ENCODE measurements at regions not wholly inside any gene's neighbourhood (a gene's known extent, or its start where the extent isn't known, plus 50 kb on each side); places are given as distances from the start of the nearest gene placed in this dataset.

DNA sequence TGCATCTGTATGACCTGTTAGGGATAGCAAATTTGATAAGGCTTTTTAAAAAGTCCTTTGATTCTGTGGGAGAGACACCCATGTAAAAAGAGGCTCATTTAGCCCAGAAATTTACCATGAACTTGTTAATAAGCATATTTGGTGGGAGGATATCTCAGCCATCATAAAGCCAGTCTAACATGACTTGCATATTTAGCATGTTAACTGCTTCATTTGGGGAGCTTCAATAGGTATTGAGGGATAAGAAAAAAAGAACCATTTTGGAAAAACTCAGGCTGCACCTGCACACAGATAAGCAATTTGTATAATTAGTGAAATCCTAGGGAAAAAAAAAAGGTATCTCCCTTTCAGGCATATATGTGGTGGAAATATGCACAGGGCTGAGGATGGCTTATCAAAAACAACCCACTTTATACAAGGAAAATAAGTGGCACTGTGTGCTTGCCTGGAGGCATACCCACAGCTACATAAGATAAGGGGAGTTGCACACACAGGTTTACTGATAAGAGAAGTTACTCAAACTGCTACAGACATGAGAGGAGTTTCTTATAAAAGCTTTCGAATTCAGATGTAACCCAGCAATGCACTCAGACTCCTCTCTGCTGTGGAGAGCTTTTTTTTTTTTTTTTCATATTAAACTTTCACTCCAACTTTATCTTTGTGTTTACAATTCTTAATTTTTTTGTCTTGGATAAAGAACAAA is 372.9 kb upstream of the RBMY1B start:
- DNase-seq (ENCODE audit: extremely low spot score, insufficient read length, low read depth), result no peak
- FAIRE-seq, result no peak

DNA sequence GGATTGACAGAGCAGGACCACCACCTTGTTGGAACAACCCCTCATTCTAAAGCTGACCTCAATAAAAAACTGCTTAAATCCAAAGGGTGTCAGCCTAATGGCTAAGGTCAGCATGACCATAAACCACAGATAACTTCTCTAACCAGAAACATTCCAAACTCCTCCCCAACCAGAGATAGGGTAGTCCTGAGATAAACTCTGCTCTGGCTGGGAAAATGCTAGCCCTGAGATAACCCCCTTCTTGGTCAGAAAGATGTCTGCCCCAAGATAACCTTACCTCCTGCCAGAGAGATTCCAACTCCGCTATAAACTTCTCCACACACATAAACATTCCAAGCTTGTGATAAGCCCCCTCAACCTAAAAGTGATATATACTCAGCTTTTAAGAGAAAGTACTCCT is 364.8 kb upstream of the RBMY1B start:
- DNase-seq (ENCODE audit: extremely low spot score, insufficient read length, low read depth), result no peak
- FAIRE-seq, result no peak

DNA sequence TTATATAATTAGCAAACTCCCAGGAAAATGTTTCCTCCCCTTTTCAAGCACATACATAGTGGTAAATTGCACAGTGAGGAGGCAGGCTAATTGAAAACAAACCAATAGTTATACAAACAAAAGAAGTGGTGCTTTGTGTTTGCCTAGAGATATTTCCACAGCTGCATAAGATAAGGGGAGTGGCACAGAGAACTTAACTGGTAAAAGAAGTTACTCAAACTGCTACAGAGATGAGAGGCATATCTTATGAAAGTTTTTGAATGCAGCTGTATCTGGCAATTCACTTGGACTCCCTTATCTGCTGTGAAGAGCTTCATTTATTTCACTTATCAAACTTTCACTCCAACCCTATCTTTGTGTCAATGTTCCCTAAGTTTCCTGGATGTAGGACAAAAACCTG is 361.2 kb upstream of the RBMY1B start:
- DNase-seq (ENCODE audit: extremely low spot score, insufficient read length, low read depth) (no peak), FAIRE-seq (no peak)

DNA sequence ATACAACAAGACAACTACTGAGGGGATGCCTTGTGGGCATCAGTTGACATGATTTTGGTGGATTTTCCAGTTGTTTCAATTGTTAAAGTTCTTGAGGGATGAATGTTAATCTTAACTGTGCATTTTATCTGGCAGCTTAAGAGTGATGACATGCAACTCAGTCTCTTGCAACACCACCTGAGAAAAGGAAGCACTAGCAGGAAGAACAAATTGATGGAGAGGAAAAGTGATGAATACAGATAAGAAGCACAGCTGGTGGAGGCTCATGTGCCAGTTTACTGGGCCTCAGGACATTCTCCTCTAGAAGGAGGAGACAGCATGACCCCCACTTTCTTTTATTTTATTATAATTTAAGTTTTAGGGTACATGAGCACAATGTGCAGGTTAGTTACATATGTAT is 341.3 kb upstream of the RBMY1B start:
- FAIRE-seq (no peak), DNase-seq (ENCODE audit: extremely low spot score, insufficient read length, low read depth) (no peak)

DNA sequence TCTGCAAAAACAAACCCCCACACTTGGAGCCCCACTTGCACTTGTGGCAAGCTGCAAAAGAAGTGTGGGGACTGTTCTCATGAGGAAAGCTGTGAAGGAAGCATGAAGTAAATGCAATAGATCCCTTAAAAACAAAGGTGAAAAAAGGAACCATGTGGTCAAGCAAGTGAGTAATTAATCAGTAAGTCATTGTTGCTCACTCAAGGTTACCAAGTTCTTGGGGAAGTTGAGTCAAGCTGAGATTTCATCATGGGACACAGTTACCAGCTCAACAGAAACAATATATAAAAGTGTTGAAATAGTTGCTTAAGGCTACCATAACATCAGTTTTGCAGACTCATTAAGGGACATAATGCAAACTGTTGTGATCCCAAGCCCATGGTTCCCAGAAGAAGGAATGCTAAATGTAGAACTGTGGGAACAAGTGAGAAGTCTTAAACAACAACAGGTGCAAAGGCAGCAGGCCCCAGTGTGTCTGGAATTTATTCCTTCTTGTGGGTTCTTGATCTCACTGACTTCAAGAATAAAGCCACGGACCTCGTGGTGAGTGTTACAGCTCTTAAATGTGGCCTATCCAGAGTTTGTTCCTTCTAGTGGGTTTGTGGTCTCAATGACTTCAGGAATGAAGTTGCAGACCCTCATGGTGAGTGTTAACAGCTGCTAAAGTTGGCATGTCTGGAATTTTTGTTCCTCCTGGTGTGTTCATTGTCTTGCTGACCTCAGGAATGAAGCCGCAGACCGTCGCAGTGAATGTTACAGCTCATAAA is 336.3 kb upstream of the RBMY1B start:
- no peak for DNase-seq (ENCODE audit: extremely low spot score, insufficient read length, low read depth)
- FAIRE-seq, result no peak

DNA sequence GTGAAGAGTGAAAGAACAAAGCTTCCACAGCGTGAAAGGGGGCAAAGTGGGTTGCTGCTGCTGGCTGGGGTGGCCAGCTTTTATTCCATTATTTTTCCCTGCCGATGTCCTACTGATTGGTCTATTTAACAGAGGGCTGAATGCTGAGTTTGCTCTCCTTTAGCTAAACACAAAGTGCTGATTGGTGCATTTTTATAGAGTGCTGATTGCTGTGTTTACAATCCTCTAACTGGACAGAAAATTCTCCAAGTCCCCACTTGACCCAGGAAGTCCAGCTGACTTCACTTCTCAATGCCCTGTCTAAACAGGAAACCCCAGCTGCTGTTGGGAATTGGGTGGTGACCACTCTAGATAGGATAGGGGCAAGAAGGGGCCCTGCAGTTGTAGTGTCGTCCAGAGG is 335.6 kb upstream of the RBMY1B start:
- DNase-seq (ENCODE audit: extremely low spot score, insufficient read length, low read depth), result no peak

DNA sequence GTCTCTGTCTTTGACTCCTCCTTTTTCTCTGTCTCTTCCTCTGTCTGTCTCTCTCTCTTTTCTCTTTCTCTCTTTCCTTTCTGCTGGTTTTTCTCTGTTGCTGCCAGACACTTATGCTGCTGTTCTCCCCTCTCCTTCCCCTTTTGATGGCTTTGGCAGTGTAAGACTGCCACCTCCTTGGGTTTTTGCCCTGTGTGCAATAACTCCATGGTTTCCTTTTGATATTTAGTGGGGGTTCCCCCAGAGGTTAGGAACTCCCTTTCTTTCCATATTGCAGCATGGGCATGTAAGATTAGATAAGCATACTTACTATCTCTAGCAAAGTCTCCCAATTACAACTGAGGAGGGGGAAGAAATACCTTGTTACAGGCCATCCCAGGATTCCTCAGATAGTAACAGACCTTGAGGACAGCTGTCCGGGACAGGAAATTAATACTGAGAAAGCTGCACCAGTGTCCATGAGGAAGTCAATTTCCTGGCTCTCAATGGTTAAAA is 333.8 kb upstream of the RBMY1B start:
- DNase-seq (ENCODE audit: extremely low spot score, insufficient read length, low read depth), result no peak
- FAIRE-seq, result no peak

More for the DNA sequence above, 335.6 kb upstream of the RBMY1B start:
- no peak for FAIRE-seq

DNA sequence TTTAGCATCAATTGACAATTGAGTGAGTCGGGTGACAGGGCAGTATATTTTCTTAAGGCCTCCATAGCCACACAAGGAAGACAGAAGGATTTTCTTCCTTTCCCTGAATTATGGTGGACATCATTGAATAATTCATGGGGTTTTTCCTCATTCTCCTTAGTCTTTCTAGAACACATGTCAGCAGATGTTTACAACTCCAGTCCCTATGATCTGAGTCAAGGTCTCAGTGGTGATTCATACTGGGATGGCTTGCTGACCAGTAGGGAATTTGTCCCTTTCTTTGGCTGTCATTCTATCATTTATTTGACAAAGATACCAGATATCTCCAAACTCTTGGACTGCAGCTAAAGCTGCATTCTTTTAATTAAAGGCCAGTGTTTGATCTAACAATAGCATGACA is 332.9 kb upstream of the RBMY1B start:
- FAIRE-seq (no peak), DNase-seq (ENCODE audit: extremely low spot score, insufficient read length, low read depth) (no peak)

DNA sequence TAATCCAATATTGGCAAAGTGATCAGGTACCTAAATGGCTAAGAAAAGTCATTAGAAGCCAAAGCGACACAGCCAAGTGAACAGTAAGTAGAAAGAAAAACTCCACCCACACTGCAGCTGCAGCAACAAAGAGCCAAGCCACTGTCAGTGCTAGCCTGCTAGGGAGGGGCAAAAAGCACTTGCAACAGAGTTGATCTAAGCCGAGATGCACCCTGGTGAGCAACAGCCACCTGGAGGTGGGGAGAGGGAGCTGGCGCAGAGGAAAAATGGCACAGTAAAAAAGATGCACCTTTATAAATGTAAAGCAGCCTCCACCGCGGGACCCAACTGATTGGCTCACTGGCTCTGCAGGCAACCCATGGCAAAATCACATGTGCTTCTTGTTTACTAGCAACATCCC is 330.2 kb upstream of the RBMY1B start:
- DNase-seq (ENCODE audit: extremely low spot score, insufficient read length, low read depth) (no peak), FAIRE-seq (no peak)

DNA sequence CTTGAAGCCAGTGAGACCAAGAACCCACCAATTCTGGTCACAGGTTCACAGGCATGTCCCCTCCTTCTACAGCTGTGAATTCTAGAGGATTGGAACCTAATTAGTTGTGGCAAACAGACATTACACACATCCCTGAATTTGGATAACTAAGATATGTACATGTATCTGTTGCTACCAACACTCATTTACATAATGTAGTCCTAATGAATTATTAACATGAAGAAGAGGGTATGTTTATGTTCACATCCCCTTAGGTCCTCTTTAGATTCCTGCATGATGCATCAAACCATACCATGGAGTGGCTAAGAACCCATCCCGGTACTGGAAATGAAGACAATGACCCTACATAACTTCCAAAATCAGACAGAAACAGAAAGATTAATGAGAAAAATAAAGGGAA is 326.9 kb upstream of the RBMY1B start:
- no peak for FAIRE-seq
- DNase-seq (ENCODE audit: extremely low spot score, insufficient read length, low read depth), result no peak

DNA sequence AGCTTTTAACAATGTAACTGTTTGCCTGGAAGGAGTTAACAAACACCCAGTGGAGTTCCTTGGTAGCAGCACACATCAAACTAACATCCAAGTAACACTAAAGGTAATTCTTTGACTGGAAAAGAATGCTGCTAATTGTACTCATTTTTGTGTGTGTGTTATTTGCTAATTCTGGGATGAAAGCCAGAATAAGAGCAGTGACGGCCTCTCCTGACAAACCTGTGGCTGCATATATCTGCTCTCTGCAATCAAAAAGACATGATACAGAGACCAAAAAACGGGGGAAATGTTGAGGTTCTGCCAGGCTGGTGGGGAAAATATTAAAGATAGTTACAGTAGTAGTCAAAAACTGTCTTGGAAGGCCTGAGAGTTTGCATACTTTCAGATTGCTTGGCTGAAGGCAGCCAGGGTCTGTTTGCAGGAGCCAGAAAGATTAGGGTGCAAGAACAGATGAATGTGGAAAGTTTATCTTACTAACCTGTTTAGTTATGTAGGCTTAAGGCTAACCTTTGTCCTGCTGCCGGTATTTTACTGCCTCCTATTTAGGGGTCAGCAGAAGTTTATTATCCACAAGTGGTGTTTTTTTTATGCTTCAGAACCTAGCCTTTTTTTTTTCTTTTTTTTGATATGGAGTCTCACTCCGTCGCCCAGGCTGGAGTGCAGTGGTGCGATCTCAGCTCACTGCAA is 325.6 kb upstream of the RBMY1B start:
- FAIRE-seq, result no peak
- no peak for DNase-seq (ENCODE audit: extremely low spot score, insufficient read length, low read depth)

DNA sequence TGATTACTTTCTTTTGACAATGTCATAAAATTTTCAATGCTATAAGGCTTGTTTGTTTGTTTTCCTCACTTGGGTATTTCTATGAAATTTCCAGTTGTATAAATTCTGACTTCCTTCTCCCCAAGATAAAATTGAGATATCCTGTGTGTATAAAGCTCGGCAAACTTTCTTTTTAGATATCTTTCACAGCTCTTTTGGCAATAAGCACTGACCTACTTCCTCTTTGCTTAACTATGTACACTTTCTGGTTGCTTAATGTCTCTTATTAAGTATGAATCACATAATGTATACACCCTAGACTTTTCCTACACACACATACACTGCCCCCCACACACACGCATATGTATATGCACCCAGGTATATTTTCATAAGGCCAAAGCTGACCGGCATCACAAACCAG is 318.4 kb upstream of the RBMY1B start:
- no peak for FAIRE-seq
- DNase-seq (ENCODE audit: extremely low spot score, insufficient read length, low read depth), result no peak

DNA sequence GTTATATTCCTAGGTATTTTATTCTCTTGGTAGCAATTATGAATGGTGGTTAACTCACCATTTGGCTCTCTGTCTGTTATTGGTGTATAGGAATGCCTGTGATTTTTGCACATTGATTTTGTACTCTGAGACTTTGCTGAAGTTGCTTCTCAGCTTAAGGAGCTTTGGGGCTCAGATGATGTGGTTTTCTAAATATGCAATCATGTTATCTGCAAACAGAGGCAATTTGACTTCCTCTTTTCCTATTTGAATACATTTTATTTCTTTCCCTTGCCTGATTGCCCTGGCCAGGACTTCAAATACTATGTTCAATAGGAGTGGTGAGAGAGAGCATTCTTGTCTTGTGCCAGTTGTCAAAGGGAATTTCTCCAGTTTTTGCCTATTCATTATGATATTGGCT is 310.9 kb upstream of the RBMY1B start:
- FAIRE-seq, result no peak
- DNase-seq (ENCODE audit: extremely low spot score, insufficient read length, low read depth), result no peak

DNA sequence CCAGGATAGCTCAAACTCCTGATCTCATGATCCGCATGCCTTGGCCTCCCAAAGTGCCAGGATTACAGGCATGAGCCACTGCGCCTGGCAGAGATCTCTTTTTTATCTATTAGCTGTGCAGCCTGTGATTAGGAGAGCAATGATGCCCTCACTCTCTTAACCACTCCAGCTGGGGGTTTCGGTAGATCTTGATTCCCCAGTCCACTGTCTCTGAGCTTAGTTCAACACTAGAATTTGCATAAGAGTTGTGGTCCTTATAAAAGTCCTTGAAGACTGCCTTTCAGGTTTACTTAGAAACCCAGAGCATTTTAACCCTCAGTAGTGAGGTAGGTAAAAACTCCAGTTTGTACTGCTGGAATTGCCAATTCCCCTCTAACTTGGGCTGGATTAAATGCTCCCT is 283.3 kb upstream of the RBMY1B start:
- no peak for DNase-seq (ENCODE audit: extremely low spot score, insufficient read length, low read depth)
- peak; percentile 67 for FAIRE-seq

DNA sequence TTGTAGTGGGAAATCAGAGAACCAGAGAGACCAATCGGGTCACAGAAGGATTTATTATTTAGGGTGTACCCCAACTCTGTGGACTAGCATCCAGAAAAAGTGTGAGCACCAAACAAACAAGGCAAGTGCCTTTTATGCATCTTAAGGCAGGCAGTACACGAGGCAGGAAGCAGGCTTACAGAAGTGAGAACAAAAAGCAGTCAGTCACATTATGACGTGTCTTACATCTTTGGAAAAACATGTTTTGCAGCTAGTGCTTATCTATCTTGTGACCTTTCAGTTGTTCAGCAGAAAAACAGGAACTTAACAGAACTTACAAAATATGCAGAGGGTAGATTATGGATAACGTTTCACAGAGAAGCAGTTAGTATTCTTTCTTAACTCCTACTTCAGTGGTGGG is 270.9 kb upstream of the RBMY1B start:
- FAIRE-seq, result peak; percentile 99
- no peak for DNase-seq (ENCODE audit: extremely low spot score, insufficient read length, low read depth)

DNA sequence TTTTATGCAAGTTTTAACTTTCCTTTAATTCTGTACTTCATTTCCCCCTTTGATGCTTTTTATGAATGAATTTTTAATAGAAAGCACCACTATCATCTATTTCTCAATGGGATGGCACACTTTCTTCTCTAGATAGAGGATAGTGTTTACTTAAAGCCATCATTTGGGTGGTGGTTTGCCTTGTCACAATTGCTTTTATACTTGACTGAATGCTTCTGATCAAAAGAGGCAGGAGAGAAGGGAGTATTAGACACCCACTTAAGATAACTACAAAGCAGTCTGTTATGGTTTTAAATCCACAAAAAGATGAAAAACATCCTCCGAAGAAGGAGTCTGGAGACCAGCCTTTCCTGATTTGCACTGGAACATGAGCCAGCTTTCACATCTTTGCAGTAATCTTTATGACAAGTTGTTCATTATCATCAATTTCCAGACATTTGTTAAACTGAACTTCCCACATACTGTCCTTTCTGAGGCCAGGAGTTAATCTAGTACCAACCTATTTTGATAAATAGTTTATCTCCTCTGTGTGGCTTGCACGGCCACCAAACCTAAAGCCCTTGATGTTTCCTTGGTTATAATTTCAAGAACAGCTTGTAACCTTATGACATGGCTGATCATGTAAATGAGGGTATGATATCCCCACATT is 270.4 kb upstream of the RBMY1B start:
- DNase-seq (ENCODE audit: extremely low spot score, insufficient read length, low read depth) (no peak), FAIRE-seq (peak; percentile 12)

DNA sequence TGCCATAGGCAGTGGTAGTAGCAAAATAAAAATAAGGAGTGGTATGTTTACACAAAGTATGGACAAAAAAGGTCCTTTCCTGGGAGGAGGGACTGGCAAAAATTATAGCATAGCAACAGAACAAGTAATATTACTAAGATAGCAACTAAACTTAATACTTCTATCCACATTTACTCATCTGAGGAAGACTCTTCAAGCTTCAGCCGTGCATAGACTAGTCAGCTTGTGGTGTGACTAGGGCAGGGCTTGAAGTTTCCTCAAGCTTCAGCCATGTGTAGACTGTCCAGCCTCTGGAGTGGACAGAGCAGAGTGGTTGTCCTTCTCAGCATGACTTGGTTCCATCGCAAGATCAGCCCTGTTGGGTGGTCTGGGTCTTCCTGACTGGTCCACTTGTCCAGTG is 268.3 kb upstream of the RBMY1B start:
- no peak for FAIRE-seq
- DNase-seq (ENCODE audit: extremely low spot score, insufficient read length, low read depth), result no peak

DNA sequence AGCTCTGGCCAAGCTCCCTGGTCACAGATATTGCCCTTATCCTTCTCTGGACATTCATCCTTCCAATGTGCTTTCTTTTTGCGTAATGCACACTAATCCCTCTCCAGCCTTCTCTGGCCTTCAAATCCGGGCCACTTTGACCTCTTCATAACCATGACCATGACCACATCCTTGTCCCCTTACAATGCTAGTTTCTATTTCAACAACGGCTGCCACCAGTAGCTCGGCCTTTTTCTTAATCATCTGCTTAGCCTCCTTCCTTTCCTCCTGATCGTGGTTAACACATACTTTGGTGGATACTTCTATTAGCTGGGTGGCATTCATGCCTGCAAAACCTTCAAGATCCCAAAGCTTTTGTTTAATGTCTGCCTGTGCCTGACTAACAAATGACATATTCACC is 264.4 kb upstream of the RBMY1B start:
- DNase-seq (ENCODE audit: extremely low spot score, insufficient read length, low read depth), result no peak
- FAIRE-seq, result peak; percentile 88

DNA sequence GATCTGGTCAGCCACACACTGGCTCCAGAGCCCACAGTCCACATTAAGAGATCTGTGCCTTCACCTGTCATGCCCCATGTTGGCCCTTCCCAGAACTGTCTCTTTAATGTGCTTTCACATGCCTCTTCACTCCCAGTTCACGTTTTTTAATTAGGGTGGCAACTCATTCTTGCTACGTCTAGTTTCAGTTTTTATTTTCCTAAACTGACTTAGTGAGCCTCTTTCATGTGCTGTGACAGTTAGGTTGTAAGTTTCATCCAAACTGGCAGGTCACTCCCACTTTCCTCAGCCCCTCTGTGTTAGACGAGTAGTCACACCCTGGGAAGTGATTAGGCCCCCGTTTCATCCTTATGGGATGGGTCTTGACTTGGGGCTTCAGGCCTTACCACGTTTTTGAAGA is 262.5 kb upstream of the RBMY1B start:
- FAIRE-seq, result peak; percentile 79
- DNase-seq (ENCODE audit: extremely low spot score, insufficient read length, low read depth), result no peak

DNA sequence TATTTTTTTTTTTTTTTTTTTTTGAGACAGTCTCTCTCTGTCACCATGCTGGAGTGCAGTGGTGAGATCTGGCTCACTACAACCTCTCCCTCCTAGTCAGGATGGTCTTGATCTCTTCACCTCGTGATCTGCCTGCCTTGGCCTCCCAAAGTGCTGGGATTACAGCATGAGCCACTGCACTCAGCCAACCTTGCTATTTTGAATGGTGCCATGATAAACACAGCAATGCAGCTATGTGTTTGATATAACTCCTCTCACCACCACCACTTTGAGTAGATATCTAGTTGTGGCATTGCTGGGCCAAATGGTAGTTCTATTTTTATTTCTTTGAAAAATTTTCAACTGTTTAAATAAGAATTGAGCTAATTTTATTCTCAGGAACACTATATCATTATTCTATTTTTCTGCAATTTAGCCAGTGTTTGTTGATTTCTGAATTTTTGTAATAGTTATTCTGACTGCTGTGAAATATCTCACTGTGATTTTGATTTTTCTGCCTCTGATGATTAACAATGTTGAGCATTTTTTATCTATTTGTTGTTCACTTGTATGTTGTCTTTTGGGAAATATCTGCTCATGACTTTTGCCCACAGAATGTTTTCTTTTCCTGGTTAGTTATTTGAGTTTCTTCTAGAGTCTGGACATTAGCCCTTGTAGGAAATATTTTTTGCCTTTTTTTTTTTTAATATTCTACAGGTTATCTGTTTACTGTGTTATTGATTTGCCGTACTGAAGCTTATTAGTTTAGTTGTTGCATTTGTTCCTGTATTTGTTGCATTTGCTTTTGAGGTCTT is 257.5 kb upstream of the RBMY1B start:
- FAIRE-seq (no peak), DNase-seq (ENCODE audit: extremely low spot score, insufficient read length, low read depth) (no peak)

Data from GM18507 (cell line).